ENCODE measurements at regions not wholly inside any gene's neighbourhood (a gene's known extent, or its start where the extent isn't known, plus 50 kb on each side); places are given as distances from the start of the nearest gene placed in this dataset.

DNA sequence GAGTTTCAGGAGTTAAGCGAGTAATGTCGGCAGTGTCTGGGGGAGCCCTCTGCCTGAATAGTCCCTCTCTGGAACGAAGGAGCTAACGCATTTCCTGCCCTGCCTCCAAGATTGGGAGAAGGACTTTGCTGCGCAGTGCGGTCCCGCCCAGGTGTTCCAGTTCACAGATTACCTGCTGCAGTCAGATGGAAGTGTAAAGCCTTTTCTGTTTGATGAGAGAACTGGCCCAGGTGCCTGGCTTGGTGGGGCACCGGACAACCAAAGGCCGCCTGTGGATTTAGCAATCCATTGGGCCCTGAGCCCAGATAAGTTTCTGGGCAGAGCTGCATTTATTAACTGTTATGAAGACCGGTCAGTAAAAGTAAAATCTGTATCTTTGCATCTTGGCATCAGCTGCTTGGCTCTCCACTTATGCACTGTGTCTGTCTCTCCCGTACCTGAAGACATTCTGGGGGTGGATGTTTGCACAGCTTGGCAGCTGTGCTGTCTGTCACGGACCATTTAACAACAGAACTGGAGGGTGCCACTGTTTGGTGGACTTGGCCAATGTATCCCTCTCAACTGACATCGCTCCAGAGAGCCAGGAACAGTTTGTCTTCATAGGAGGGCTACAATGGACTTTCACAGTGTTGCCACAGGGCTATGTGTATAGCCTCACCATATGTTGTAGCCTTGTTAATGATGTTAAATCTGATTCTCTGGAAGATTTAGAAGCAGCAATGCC lies 654.7 kb upstream of the ZWINT start:
- Histone ChIP-seq H3K27ac (ENCODE audit: low read depth, low read length) (no peak overlapping the region), H3K36me3 (ENCODE audit: insufficient read depth, low read length) (no peaks in the 10 kb centered on the region), H3K27me3 (ENCODE audit: insufficient read depth, low read length) (no peaks in the 10 kb centered on the region), H3K4me1 (ENCODE audit: insufficient read depth, low read length) (peaks cover 21% of the 10 kb centered on the region), H3K9ac (ENCODE audit: low read depth, low read length) (no peak overlapping the region), H3K4me3 (ENCODE audit: low read length) (no peak overlapping the region), H3K9me3 (ENCODE audit: insufficient read depth, low read depth, low read length) (peaks cover 5% of the 10 kb centered on the region; the same call in 1 of the 2 replicates)
- 95% methylated on average over 13 of the region's 13 CpGs for WGBS

DNA sequence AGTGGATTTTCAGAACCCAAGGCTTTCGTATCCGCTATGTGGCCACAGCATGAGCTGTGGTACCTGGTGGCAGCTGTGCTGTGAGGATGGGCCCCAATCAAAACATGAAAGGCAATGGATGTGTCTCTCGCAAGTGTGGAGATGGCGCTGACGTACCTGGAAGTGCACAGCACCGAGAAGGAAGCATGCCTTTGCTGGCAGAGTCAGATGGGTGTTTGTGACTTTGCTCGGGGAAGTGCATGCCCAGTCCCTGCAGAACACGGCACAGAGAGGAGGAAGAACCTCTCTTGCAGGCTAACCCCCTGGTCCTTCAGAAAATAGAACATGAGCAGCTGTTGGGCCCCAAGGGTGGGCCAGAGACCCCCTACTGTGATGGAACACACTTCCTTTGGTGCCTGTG lies 654.1 kb upstream of the ZWINT start:
- no peak overlapping the region for H3K27ac ChIP-seq (ENCODE audit: low read depth, low read length)
- peaks cover 5% of the 10 kb centered on the region; the same call in 1 of the 2 replicates for H3K9me3 ChIP-seq (ENCODE audit: insufficient read depth, low read depth, low read length)
- 83% methylated on average over 8 of the region's 8 CpGs for WGBS
- H3K27me3 ChIP-seq (ENCODE audit: insufficient read depth, low read length) = no peaks in the 10 kb centered on the region
- no peaks in the 10 kb centered on the region for H3K36me3 ChIP-seq (ENCODE audit: insufficient read depth, low read length)
- no peak overlapping the region for H3K9ac ChIP-seq (ENCODE audit: low read depth, low read length)
- H3K4me1 ChIP-seq (ENCODE audit: insufficient read depth, low read length) = peaks cover 21% of the 10 kb centered on the region
- H3K4me3 ChIP-seq (ENCODE audit: low read length) = no peak overlapping the region

DNA sequence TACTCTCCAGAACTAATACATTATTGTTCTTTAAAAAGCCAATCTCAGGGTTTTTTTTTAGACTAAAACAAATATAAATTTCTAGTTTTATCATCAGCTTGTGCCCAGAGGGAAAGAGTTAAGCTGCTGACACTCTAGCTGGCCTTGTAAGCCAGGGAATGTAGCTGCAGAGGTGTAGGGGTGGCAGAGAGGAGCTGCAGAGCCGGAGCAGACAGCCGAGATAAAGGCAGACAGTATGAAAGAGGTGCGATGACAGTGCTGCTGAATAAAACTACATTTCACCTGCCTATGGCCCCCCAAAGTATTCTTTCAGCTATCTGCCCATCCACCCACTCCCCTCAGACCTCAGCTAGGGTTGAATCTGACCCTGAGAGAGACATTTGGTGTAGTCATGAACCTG lies 653.7 kb upstream of the ZWINT start:
- Histone ChIP-seq H3K36me3 (ENCODE audit: insufficient read depth, low read length) (no peaks in the 10 kb centered on the region), H3K4me3 (ENCODE audit: low read length) (no peak overlapping the region), H3K27ac (ENCODE audit: low read depth, low read length) (no peak overlapping the region), H3K4me1 (ENCODE audit: insufficient read depth, low read length) (peaks cover 21% of the 10 kb centered on the region), H3K27me3 (ENCODE audit: insufficient read depth, low read length) (no peaks in the 10 kb centered on the region), H3K9me3 (ENCODE audit: insufficient read depth, low read depth, low read length) (0 out of 2 replicates have a peak, but pooled peaks cover 5% of the 10 kb centered on the region), H3K9ac (ENCODE audit: low read depth, low read length) (no peak overlapping the region)
- 88% methylated on average over 3 of the region's 3 CpGs for WGBS

DNA sequence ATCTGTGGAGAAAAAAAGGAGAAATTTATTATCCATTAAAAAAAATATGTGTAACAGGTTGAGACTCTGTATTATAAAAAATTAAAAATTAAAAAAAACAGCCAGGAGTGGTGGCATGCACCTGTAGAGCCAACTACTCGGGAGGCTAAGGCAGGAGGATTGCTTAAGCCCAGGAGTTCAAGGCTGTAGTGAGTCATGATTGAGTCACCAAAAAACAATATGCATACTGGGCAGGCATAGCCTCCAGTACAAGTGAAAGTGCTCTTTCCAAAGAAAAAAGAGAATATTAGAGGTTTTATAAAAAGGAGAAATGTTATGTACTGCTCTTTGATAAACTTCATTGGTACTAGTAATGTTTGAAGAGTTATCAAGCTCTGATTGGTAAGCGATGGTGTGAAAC lies 647.1 kb upstream of the ZWINT start:
- WGBS = 90% methylated on average over 2 of the region's 2 CpGs

DNA sequence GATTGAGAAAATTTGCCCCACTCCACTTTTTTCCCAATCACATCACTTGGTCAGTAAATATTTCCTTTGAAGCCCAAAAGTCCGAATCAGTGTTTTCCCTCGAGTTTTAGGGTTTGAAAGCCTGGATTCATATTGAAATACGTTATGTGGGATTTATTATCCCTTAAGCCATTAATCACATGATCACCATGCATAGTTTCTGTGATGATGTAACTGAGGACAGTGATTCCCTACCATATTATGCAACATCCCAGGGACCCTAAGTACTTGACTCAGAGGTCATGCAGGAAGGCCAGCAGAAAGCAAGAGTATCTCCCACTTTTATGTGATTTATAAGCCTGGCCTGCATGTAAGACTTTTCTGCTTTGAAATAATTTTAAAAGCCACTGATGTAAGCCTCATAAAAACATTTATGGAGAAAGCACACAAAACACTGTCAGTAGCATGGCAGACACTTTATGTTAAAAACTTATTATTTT lies 630.6 kb upstream of the ZWINT start:
- H3K4me3 ChIP-seq (ENCODE audit: low read length) = no peak overlapping the region
- H3K36me3 ChIP-seq (ENCODE audit: insufficient read depth, low read length) = no peaks in the 10 kb centered on the region
- no peak overlapping the region for H3K9ac ChIP-seq (ENCODE audit: low read depth, low read length)
- no peaks in the 10 kb centered on the region for H3K27me3 ChIP-seq (ENCODE audit: insufficient read depth, low read length)
- no peaks in the 10 kb centered on the region for H3K9me3 ChIP-seq (ENCODE audit: insufficient read depth, low read depth, low read length)
- H3K27ac ChIP-seq (ENCODE audit: low read depth, low read length) = no peak overlapping the region
- 75% methylated on average over 3 of the region's 3 CpGs for WGBS
- no peaks in the 10 kb centered on the region for H3K4me1 ChIP-seq (ENCODE audit: insufficient read depth, low read length)

More for the DNA sequence above, 647.1 kb upstream of the ZWINT start:
- H3K9ac ChIP-seq (ENCODE audit: low read depth, low read length) = no peak overlapping the region
- H3K27ac ChIP-seq (ENCODE audit: low read depth, low read length) = no peak overlapping the region
- no peaks in the 10 kb centered on the region for H3K36me3 ChIP-seq (ENCODE audit: insufficient read depth, low read length)
- H3K27me3 ChIP-seq (ENCODE audit: insufficient read depth, low read length) = no peaks in the 10 kb centered on the region
- H3K4me1 ChIP-seq (ENCODE audit: insufficient read depth, low read length) = no peaks in the 10 kb centered on the region
- no peak overlapping the region for H3K4me3 ChIP-seq (ENCODE audit: low read length)
- H3K9me3 ChIP-seq (ENCODE audit: insufficient read depth, low read depth, low read length) = no peaks in the 10 kb centered on the region

DNA sequence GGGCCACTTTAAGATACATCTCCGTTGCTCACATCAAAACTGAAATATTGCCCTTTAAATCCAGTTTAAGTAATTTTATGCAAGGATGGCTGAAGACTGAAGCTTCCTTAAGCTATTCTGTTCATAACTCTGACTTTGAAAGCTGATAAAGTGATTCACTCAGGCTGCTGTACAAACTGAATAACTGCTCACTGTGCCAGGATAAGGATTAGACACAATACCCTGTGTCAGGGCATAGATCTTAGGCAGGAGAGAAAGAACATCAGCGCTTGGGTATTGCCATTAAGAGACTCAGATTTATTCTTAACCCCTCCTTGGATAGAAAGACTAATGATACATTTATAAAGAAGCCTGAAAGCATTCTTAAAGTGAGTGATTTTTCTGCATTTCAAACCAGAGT lies 614.5 kb upstream of the ZWINT start:
- no peaks in the 10 kb centered on the region for H3K9me3 ChIP-seq (ENCODE audit: insufficient read depth, low read depth, low read length)
- H3K36me3 ChIP-seq (ENCODE audit: insufficient read depth, low read length) = no peaks in the 10 kb centered on the region
- WGBS = no CpG with 5 or more reads among the region's 2 CpGs
- no peak overlapping the region for H3K4me3 ChIP-seq (ENCODE audit: low read length)
- no peak overlapping the region for H3K9ac ChIP-seq (ENCODE audit: low read depth, low read length)
- no peak overlapping the region for H3K27ac ChIP-seq (ENCODE audit: low read depth, low read length)
- H3K27me3 ChIP-seq (ENCODE audit: insufficient read depth, low read length) = no peaks in the 10 kb centered on the region
- H3K4me1 ChIP-seq (ENCODE audit: insufficient read depth, low read length) = no peaks in the 10 kb centered on the region

DNA sequence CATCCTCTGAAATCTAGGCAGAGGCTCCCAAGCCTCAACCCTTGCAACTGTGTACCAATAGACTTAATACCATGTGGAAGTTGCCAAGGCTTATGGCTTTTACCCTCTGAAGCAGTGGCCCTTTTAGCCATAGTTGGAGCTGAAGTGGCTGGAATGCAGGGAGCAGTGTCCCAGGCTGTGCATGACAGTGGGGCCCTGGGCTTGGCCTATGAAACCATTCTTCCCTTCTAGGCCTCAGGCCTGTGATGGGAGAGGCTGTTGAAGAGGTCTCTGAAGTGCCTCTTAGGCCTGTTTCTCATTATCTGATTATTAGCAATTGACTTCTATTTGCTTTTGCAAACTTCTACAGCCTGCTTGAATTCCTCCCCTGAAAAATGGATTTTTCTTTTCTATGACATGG lies 612.7 kb upstream of the ZWINT start:
- no peaks in the 10 kb centered on the region for H3K9me3 ChIP-seq (ENCODE audit: insufficient read depth, low read depth, low read length)
- H3K4me1 ChIP-seq (ENCODE audit: insufficient read depth, low read length) = no peaks in the 10 kb centered on the region
- no peaks in the 10 kb centered on the region for H3K27me3 ChIP-seq (ENCODE audit: insufficient read depth, low read length)
- no peaks in the 10 kb centered on the region for H3K36me3 ChIP-seq (ENCODE audit: insufficient read depth, low read length)
- H3K27ac ChIP-seq (ENCODE audit: low read depth, low read length) = no peak overlapping the region
- H3K4me3 ChIP-seq (ENCODE audit: low read length) = no peak overlapping the region
- no peak overlapping the region for H3K9ac ChIP-seq (ENCODE audit: low read depth, low read length)

DNA sequence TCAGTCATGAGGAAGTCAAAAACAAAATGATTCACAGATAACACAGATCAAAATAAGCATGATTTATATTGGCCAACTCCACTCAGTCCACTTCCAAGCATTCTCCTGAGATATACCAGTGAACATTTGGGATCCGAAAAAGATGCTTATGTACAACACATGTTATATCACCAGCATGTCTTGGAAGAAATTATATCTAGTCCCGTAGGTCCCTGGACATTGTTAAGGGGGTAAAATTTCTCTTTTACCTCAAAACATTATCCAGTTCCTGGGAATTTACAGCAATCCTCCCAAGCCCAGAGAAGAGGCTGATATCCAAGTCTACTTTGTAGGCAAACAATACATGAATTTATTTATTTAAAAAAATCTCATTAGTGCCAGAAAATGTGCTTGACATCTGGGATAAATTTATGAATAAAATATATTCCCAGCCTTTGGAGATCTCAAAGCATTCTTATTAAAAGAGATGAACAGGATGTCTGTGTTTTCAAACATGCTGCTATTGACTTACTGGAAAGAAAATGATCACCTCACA lies 582.2 kb upstream of the ZWINT start:
- no peak overlapping the region for H3K9ac ChIP-seq (ENCODE audit: low read depth, low read length)
- no peak overlapping the region for H3K4me3 ChIP-seq (ENCODE audit: low read length)
- H3K36me3 ChIP-seq (ENCODE audit: insufficient read depth, low read length) = 0 out of 2 replicates have a peak, but pooled peaks cover 3% of the 10 kb centered on the region
- H3K9me3 ChIP-seq (ENCODE audit: insufficient read depth, low read depth, low read length) = peaks cover 8% of the 10 kb centered on the region
- H3K27ac ChIP-seq (ENCODE audit: low read depth, low read length) = no peak overlapping the region
- no peaks in the 10 kb centered on the region for H3K4me1 ChIP-seq (ENCODE audit: insufficient read depth, low read length)
- H3K27me3 ChIP-seq (ENCODE audit: insufficient read depth, low read length) = no peaks in the 10 kb centered on the region
- WGBS = 100% methylated on average over 1 of the region's 2 CpGs

DNA sequence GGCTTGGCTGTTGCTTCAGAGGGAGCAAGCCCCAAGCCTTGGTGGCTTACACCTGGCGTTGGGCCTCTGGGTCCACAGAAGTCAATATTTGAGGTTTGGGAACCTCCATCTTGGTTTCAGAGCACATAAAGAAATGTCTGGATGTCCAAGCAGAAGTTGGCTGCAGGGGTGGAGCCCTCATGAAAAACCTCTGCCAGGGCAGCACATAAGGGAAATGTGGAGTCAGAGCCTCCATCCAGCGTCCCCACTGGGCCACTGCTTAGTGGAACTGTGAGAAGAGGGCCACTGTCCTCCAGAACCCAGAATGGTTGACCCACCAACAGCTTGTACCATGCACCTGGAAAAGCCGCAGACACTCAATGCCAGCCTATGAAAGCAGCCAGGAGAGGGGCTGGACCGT lies 573.5 kb upstream of the ZWINT start:
- Histone ChIP-seq H3K9me3 (ENCODE audit: insufficient read depth, low read depth, low read length) (peaks cover 30% of the 10 kb centered on the region), H3K4me1 (ENCODE audit: insufficient read depth, low read length) (no peaks in the 10 kb centered on the region), H3K27me3 (ENCODE audit: insufficient read depth, low read length) (no peaks in the 10 kb centered on the region), H3K36me3 (ENCODE audit: insufficient read depth, low read length) (no peaks in the 10 kb centered on the region), H3K9ac (ENCODE audit: low read depth, low read length) (no peak overlapping the region), H3K27ac (ENCODE audit: low read depth, low read length) (no peak overlapping the region), H3K4me3 (ENCODE audit: low read length) (no peak overlapping the region)
- 93% methylated on average over 4 of the region's 4 CpGs for WGBS

DNA sequence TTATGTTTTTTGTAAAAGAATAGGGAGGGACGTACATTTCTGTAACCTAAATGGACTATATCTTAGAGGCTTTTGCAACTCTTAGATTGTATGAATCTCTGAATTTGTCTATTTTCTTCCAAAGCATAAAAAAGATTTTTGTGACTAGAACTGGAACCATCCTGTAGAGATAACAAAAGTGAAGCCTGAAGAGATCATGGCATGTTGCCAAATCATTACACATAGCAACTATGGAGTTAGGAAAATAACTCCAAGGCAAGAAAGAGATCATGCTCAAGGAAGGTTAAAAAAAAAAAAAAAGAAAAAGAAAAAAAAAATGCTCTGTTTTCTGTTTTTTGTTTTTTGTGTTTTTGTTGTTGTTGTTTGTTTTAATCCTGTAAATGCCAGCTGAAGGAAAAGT lies 567.7 kb upstream of the ZWINT start:
- Histone ChIP-seq H3K27me3 (ENCODE audit: insufficient read depth, low read length) (no peaks in the 10 kb centered on the region), H3K4me3 (ENCODE audit: low read length) (no peak overlapping the region), H3K36me3 (ENCODE audit: insufficient read depth, low read length) (no peaks in the 10 kb centered on the region), H3K9me3 (ENCODE audit: insufficient read depth, low read depth, low read length) (peaks cover 13% of the 10 kb centered on the region; the same call in 1 of the 2 replicates), H3K4me1 (ENCODE audit: insufficient read depth, low read length) (no peaks in the 10 kb centered on the region), H3K27ac (ENCODE audit: low read depth, low read length) (no peak overlapping the region), H3K9ac (ENCODE audit: low read depth, low read length) (no peak overlapping the region)
- WGBS = no CpG with 5 or more reads among the region's 1 CpG

DNA sequence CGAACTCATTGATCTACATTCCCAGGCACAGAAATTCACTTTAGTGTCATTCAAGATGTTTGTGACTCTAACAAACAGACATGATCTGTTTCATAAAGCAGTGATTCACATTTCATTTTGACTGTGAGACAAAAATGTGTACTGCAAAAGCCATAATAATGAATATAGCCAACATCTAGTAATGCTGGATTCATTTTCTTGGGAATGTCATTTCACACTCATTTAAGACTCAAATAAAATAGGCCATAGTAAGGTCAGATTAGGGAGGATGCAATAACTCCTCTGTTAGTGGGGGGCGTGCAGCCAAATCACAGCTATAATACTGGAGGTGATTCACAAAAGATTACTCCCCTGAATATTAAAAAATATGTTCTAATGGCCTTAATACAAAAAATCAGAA lies 566.6 kb upstream of the ZWINT start:
- no peak overlapping the region for H3K27ac ChIP-seq (ENCODE audit: low read depth, low read length)
- peaks cover 11% of the 10 kb centered on the region; the same call in 1 of the 2 replicates for H3K9me3 ChIP-seq (ENCODE audit: insufficient read depth, low read depth, low read length)
- no peaks in the 10 kb centered on the region for H3K27me3 ChIP-seq (ENCODE audit: insufficient read depth, low read length)
- no peak overlapping the region for H3K4me3 ChIP-seq (ENCODE audit: low read length)
- no peak overlapping the region for H3K9ac ChIP-seq (ENCODE audit: low read depth, low read length)
- WGBS = 95% methylated on average over 1 of the region's 2 CpGs
- no peaks in the 10 kb centered on the region for H3K4me1 ChIP-seq (ENCODE audit: insufficient read depth, low read length)
- no peaks in the 10 kb centered on the region for H3K36me3 ChIP-seq (ENCODE audit: insufficient read depth, low read length)
